Kidney (tissue), 13 donors: ENCODE measurements at regions not wholly inside any gene's neighbourhood (a gene's known extent, or its start where the extent isn't known, plus 50 kb on each side); places are given as distances from the start of the nearest gene placed in this dataset.

ENCODE experiments used
- DNase-seq, 5 donors: peaks; one replicate each; pipeline ENCODE4 v3.0.0-alpha.2; 2013 to 2020
- FAIRE-seq: peaks from 2 replicates; lab custom pipeline; 2012; peaks lifted over from hg19 to GRCh38; lab: Jason Lieb, UNC
- H3K27ac ChIP-seq, 2 donors: one replicate each; pipeline ENCODE4 v1.7.0; 2013; ENCODE audit warnings: low read depth in 2 of 2, low read length in 2 of 2, inconsistent platforms in 1 of 2
- H3K27me3 ChIP-seq: one replicate; pipeline ENCODE4 v1.7.1; 2013; ENCODE audit warnings: low read length, inconsistent platforms; ENCODE audit not compliant: control insufficient read depth, insufficient read depth
- H3K36me3 ChIP-seq, 3 donors: one replicate each; pipeline versions ENCODE4 v1.7.0 to v1.7.1; 2013; ENCODE audit warnings: low read length in 3 of 3, control low read depth in 1 of 3, inconsistent platforms in 1 of 3; ENCODE audit not compliant: insufficient read depth in 3 of 3, control insufficient read depth in 2 of 3
- H3K4me1 ChIP-seq, 3 donors: one replicate each; pipeline versions ENCODE4 v1.7.0 to v1.7.1; 2013; ENCODE audit warnings: low read length in 3 of 3, inconsistent platforms in 1 of 3, low read depth in 1 of 3; ENCODE audit not compliant: control insufficient read depth in 2 of 3, insufficient read depth in 2 of 3
- H3K4me3 ChIP-seq, 3 donors: one replicate each; pipeline versions ENCODE4 v1.7.0 to v1.8.1; 2013; ENCODE audit warnings: low read length in 3 of 3, control low read depth in 1 of 3, inconsistent platforms in 1 of 3
- H3K9ac ChIP-seq, 3 donors: one replicate each; pipeline versions ENCODE4 v1.7.0 to v1.7.1; 2013; ENCODE audit warnings: low read length in 3 of 3, control low read depth in 1 of 3, inconsistent platforms in 1 of 3
- H3K9me3 ChIP-seq, 3 donors: one replicate each; pipeline versions ENCODE4 v1.7.0 to v1.7.1; 2013; ENCODE audit warnings: low read length in 3 of 3, control low read depth in 1 of 3, inconsistent platforms in 1 of 3; ENCODE audit not compliant: control insufficient read depth in 2 of 3, insufficient read depth in 1 of 3
- intact Hi-C: fragments of 100-400 bp; cut with DNase I; formaldehyde crosslinking; loops from one replicate; pipeline ENCODE4 v1.11.1; 2022
- TF ChIP-seq, protein P1 (sequence below): IDR thresholded peaks from 3 replicates; pipeline ENCODE4 v1.5.1; 2012; ENCODE audit warnings: mild to moderate bottlenecking, moderate library complexity, borderline replicate concordance; ENCODE audit not compliant: insufficient read depth; ENCODE audit errors: extremely low read depth
- donor health status: control.
- donor health status: control.
- donor health status: control.
- donor health status: control.
- donor health status: control.
- donor health status: DM: yes; HTN: yes; CAD: no.
- donor health status: Normal renal cell carcinoma (clear cell type).

DNA sequence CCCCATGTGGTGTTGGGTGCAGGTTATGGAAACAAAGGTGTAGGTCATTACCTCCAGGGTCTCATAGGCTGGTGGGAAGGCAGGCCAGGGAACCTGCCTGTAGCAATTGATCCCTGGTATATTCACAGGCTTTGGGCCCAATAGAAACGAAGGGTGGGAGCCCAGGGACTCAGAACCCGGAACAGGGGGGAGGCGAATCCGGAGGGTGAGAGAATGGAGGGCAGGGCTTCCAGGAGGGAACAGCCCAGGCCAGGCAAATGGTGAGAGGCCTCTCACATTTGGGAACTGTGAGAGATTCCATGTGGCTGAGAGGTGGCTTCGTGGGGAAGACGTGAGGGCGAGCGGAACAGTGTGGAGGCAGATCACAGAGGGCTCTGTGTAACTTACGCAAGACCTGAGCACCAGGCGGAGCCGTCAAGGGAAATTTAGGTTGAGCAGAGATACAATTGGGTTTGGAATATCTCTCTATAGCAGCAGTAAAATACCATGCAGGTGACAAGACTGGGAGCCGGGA is 267.1 kb downstream of the ERMARD start:
- no peaks in the 10 kb centered on the region for H3K4me1 ChIP-seq

DNA sequence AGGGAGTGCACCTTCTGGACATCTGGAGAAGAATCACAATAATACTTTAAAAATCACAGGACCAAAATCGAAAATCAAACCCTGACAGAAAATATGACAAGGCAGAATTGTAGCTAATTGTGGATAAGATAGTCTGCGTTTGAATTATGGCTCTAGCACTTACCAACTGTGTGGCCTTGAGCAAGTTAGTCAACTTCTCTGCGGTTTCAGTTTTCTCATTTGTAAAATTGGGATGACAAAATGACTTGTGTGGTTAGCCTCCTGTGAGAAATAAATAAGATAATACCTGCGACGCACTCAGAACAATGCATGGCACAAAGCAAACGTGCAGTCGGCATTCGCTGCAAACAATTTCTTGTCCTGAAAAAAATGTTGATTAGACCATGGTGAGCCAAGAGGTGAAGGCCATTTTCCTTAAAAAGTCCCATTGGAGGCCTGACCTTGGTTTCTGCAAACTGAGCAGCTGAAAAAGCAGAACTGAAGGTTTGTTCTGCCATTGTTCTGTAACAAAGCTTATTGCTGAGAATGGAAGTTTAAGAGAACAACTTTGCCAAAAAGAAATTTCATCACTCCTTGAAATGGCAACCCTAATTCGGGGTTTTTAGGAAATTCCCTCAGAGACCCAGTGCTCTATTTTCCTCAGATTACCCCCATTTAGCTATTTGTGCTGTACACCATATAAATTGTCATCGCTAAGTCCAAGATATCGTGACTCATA is 266.3 kb downstream of the ERMARD start:
- Histone ChIP-seq H3K4me3 (no peak overlapping the region), H3K4me1 (no peaks in the 10 kb centered on the region), H3K27ac (no peak overlapping the region), H3K36me3 (no peaks in the 10 kb centered on the region), H3K9ac (no peak overlapping the region), H3K9me3 (no peaks in the 10 kb centered on the region), H3K27me3 (no peaks in the 10 kb centered on the region)
- no peak for DNase-seq
- TF ChIP-seq, protein P1, sequence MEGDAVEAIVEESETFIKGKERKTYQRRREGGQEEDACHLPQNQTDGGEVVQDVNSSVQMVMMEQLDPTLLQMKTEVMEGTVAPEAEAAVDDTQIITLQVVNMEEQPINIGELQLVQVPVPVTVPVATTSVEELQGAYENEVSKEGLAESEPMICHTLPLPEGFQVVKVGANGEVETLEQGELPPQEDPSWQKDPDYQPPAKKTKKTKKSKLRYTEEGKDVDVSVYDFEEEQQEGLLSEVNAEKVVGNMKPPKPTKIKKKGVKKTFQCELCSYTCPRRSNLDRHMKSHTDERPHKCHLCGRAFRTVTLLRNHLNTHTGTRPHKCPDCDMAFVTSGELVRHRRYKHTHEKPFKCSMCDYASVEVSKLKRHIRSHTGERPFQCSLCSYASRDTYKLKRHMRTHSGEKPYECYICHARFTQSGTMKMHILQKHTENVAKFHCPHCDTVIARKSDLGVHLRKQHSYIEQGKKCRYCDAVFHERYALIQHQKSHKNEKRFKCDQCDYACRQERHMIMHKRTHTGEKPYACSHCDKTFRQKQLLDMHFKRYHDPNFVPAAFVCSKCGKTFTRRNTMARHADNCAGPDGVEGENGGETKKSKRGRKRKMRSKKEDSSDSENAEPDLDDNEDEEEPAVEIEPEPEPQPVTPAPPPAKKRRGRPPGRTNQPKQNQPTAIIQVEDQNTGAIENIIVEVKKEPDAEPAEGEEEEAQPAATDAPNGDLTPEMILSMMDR = no peak
- FAIRE-seq = no peak
- intact Hi-C loops = no loop called here

More for the DNA sequence above, 267.1 kb downstream of the ERMARD start:
- intact Hi-C loops = no loop called here
- TF ChIP-seq, protein P1 = no peak
- DNase-seq = no peak
- no peaks in the 10 kb centered on the region for H3K9me3 ChIP-seq
- no peak for FAIRE-seq
- no peaks in the 10 kb centered on the region for H3K27me3 ChIP-seq
- H3K27ac ChIP-seq = no peak overlapping the region
- H3K4me3 ChIP-seq = no peak overlapping the region
- H3K9ac ChIP-seq = no peak overlapping the region
- no peaks in the 10 kb centered on the region for H3K36me3 ChIP-seq

DNA sequence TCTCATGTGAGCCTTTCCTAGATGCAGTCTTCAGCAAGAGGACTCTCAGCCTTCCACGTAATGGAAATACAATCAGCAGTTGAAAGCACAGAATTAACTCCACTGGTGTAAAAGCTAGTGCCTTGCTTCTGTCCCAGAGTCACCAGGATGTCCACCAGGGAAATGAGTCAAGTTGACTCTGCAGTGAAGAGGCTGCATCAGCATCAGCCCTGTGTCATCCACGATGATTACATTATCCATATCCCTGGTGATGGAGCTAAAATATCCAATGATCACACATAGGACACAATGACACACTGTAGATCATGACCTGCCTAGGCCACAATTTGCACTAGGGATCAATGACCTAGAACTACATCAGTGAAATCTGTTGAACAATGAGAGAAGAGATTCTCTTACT is 262.4 kb downstream of the ERMARD start:
- Histone ChIP-seq H3K27me3 (no peaks in the 10 kb centered on the region), H3K36me3 (no peaks in the 10 kb centered on the region), H3K4me3 (no peak overlapping the region), H3K9me3 (no peaks in the 10 kb centered on the region), H3K4me1 (peaks cover 0 to 11% (median 0%) of the 10 kb centered on the region in 3 donors), H3K27ac (no peak overlapping the region), H3K9ac (no peak overlapping the region)
- intact Hi-C loops = no loop called here
- DNase-seq (no peak), FAIRE-seq (no peak)
- TF ChIP-seq, protein P1 = no peak
